Retinal pigment epithelial cell (primary cell): ENCODE measurements at regions not wholly inside any gene's neighbourhood (a gene's known extent, or its start where the extent isn't known, plus 50 kb on each side); places are given as distances from the start of the nearest gene placed in this dataset.

Experiments used
- DNase-seq: peaks from one replicate; pipeline ENCODE4 v3.0.0-alpha.2; 2010; ENCODE audit warnings: low read depth
- H3K4me3 ChIP-seq: 2 replicates; pipeline ENCODE4 v1.5.1; 2011; ENCODE audit warnings: mild to moderate bottlenecking, low read length, control low read depth, moderate library complexity
- TF ChIP-seq, protein P1 (sequence below): conservative IDR thresholded peaks from 2 replicates; pipeline ENCODE4 v1.5.1; 2011; ENCODE audit warnings: low read depth, low read length, control low read depth, inconsistent platforms

DNA sequence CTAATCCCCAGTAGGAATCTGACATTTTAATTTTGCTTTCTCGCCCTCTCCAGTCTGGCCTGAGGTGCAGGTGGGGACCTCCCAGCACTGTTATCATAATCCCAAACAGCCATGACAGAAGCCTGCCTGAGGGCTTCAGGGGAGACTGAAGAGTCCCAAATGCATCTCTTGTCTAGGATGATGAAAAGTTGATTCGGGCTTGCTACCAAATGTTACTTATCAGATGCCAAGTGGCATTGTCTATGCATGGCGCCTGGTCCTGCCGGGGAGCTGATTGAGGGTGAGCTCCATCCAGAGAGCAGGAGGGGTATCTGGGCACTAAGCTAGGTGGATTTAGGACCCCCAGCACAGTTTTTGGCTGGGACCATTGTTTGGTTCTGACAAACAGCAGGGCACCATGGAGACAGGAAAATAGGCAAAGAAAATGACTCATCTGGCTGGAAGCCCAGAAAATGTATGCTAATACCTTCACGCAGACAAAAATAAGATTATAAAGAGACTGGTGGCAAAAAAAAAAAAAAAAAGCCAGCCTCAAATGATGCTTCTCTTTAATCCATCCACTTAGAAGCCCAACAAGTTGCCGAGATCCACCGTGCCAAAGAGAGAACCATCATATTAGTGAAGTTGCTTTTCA lies 513.7 kb upstream of the SULF2 start:
- no peak overlapping the region for H3K4me3 ChIP-seq
- DNase-seq = peak; percentile 97
- TF ChIP-seq, protein P1, sequence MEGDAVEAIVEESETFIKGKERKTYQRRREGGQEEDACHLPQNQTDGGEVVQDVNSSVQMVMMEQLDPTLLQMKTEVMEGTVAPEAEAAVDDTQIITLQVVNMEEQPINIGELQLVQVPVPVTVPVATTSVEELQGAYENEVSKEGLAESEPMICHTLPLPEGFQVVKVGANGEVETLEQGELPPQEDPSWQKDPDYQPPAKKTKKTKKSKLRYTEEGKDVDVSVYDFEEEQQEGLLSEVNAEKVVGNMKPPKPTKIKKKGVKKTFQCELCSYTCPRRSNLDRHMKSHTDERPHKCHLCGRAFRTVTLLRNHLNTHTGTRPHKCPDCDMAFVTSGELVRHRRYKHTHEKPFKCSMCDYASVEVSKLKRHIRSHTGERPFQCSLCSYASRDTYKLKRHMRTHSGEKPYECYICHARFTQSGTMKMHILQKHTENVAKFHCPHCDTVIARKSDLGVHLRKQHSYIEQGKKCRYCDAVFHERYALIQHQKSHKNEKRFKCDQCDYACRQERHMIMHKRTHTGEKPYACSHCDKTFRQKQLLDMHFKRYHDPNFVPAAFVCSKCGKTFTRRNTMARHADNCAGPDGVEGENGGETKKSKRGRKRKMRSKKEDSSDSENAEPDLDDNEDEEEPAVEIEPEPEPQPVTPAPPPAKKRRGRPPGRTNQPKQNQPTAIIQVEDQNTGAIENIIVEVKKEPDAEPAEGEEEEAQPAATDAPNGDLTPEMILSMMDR = no peak

- TF ChIP-seq, protein P1 = no peak
- no peak overlapping the region for H3K4me3 ChIP-seq
- no peak for DNase-seq
Observed at GRCh38 chr20:48298433-48298832, 513.2 kb upstream of the SULF2 start.

DNA sequence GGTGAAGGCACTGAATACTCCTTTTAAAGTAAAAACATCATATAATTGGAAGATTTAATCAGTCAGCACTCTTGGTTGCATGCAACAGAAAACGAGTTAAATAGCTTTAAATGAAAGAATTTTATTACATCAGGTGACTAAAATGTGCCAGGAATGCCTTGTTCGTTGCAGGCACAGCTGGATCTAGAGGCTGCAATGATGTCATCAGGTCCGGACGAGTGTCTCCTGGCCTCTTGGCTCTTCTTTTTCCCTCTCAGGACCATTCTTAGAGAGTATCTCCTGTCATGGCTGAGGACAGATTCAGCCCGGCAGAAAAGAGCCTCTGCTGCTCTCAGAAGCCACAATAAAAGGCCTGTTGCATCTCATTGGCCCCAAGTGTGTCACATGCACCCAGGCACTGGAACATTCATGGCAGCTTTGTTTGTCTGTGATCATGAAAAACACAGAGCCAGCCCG lies 510.7 kb upstream of the SULF2 start:
- no peak for DNase-seq
- H3K4me3 ChIP-seq = no peak overlapping the region
- TF ChIP-seq, protein P1 = no peak

GRCh38 chr20:48295445-48295903 lies 510.2 kb upstream of the SULF2 start:
- DNase-seq = peak; percentile 90
- H3K4me3 ChIP-seq = no peak overlapping the region
- TF ChIP-seq, protein P1 = peak; percentile 59

GRCh38 chr20:48294942-48295341 lies 509.7 kb upstream of the SULF2 start:
- H3K4me3 ChIP-seq = no peak overlapping the region
- no peak for DNase-seq
- TF ChIP-seq, protein P1 = no peak

GRCh38 chr20:48294196-48294595 lies 508.9 kb upstream of the SULF2 start:
- no peak overlapping the region for H3K4me3 ChIP-seq
- TF ChIP-seq, protein P1 = no peak
- peak; percentile 29 for DNase-seq

GRCh38 chr20:48293671-48294070 lies 508.4 kb upstream of the SULF2 start:
- H3K4me3 ChIP-seq = no peak overlapping the region
- DNase-seq = no peak
- TF ChIP-seq, protein P1 = no peak
